ENCODE measurements at regions not wholly inside any gene's neighbourhood (a gene's known extent, or its start where the extent isn't known, plus 50 kb on each side); places are given as distances from the start of the nearest gene placed in this dataset.
"Not testable (repeated sequence)": the region's sequence is repeated elsewhere in the genome, so short reads cannot be mapped to it uniquely, and the experiment has no call there.

GRCh38 chr20:59490196-59491004 is 113.9 kb upstream of the PHACTR3 start:
- in situ Hi-C loops (cut with HindIII; ENCODE audit: low sequenced_read_pairs) = not testable (repeated sequence)

GRCh38 chr20:59491884-59492283 is 112.5 kb upstream of the PHACTR3 start:
- in situ Hi-C loops (cut with HindIII; ENCODE audit: low sequenced_read_pairs) = no loop called here

GRCh38 chr20:59493926-59494325 is 110.4 kb upstream of the PHACTR3 start:
- in situ Hi-C loops (cut with HindIII; ENCODE audit: low sequenced_read_pairs) = no loop called here

DNA sequence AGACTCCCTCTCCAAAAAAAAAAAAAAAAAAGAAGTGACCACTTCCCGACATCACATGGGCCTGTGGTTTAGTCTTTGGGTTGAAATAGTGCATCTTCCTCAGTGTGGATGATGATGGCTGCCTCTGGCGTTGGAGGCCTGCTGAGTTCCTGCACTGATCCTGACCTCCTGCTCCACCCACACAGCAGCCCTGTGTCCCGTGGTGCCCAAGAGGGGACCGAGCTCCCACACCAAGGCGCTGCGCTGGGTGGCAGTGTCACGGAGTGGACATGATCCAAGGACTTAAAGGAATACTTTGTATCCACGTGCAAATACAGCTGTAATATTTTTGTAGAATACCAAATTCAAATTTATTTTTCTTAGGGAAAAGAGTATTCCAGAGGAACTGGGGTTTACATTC is 109.2 kb upstream of the PHACTR3 start:
- in situ Hi-C loops (cut with HindIII; ENCODE audit: low sequenced_read_pairs) = no loop called here

DNA sequence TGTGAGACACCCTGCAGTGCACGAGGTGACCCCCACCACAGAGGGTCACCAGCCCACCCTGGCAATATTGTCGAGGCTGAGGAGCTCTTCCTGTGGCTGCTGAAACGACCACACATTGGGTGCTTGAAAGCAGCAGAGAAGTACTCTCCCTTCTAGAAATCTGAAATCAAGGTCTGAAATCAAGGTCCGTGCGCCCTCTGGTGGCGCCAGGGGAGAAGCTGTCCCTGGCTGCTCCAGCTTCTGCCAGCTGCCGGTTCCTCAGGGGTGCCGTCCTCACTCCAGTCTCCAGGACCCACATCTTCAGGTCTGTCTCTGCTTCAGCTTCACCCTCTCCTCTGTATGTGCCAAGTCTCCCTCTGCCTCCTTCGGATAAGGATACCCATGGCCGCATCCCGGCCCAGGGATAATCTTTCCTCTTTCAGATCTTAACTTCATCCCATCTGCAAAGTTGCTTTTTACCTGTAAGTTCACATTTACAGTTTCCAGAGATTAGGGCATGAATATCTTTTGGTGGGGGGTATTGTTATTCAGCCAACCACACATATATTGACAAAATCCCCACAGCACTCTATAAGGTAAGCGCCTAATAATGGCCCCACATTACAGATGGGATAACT is 108.3 kb upstream of the PHACTR3 start:
- in situ Hi-C loops (cut with HindIII; ENCODE audit: low sequenced_read_pairs) = no loop called here

DNA sequence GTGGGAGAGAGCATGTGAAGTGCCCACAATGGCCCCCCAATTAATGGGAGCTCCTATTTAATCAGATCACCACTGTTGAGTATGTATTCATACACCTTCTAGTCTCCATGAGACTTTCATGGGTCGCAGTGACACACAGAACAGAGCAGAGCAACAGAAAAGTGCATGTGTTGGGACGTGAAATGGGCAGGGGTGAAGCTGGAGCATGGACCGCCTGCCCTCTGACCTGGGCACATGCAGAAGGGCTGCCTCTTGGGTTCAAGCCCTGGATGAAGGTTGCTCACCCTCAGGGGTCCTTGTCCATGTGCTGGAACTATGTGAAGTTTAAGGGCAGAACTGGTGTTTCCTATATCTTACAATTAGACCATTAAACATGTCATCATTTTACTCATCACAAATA is 106.0 kb upstream of the PHACTR3 start:
- in situ Hi-C loops (cut with HindIII; ENCODE audit: low sequenced_read_pairs) = no loop called here

GRCh38 chr20:59499863-59500262 is 104.5 kb upstream of the PHACTR3 start:
- in situ Hi-C loops (cut with HindIII; ENCODE audit: low sequenced_read_pairs) = no loop called here

DNA sequence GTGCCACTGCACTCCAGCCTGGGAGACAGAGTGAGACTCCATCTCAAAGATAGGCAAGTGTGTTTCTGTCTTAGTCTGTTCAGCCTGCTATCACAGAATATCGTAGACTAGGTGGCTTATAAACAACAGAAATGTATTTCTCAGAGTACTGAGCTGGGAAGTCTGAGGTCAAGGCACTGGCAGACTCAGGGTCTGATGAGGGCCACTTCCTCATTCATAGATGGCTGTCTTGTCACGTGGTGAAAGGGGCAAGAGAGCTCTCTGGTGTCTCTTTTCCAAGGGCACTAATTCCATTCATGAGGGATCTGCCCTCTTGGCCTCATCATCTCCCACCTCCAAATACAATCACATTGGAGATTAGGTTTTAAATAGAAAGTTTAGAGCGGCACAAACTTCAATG is 95.6 kb upstream of the PHACTR3 start:
- in situ Hi-C loops (cut with HindIII; ENCODE audit: low sequenced_read_pairs) = no loop called here

- in situ Hi-C loops (cut with HindIII; ENCODE audit: low sequenced_read_pairs) = no loop called here
Observed at GRCh38 chr20:59512651-59513050, 91.7 kb upstream of the PHACTR3 start.

GRCh38 chr20:59514554-59514953 is 89.8 kb upstream of the PHACTR3 start:
- in situ Hi-C loops (cut with HindIII; ENCODE audit: low sequenced_read_pairs) = no loop called here

DNA sequence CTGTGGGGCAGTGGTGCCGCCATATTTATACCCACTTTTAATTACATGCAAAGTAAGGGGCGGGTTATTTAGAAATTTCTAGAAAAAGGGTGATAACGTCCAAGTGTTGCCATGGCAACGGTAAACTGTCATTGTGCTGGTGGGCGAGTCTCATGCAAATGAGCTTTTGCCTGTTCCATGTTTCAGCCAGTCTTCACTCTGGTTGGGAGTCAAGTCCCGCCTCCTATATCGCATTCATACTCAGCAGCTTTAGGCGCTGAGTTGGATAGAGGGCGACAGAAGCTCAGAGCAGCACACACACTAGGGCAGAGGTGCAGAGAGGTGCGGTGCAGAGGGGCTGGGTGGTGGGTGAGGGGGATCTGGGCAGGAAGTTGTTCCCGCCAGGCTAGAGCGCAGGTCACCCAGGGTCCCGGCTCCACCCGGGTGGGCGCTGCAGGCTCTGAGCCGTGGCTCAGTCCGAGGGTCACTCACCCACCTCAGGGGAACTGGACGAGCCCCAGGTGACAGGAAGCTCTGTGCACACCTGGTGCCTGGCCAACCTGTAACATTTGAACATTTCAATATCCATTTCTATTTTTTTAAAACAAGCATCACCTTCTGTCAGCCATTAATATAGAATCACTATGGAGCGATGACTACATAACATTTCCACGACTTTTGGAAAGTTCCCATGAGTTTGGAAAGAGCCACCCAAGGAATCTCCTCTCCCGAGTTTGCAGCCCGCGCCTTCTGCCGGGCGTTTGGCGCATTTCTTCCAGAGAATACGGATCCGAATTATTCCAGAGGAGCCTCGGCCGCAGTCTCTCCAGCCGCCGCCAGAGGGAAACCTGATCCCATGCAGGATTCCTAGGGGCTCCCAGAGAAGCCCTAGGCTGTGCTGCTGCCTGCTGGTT is 89.1 kb upstream of the PHACTR3 start:
- in situ Hi-C loops (cut with HindIII; ENCODE audit: low sequenced_read_pairs) = no loop called here

DNA sequence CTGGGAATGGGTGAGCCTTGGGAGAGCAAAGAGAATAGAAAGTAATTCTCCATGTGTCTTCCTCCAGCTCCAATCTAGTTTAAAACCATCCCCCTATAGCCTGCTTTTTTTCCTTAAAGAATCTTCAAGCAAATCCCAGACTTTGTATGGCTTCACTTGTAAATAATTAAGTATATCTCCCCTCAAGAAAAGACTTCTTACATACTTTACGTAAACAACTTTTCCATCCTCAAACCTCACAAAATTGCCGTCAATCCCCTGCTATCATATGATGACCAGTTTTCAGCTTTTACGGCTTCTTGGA is 88.5 kb upstream of the PHACTR3 start:
- in situ Hi-C loops (cut with HindIII; ENCODE audit: low sequenced_read_pairs) = no loop called here

DNA sequence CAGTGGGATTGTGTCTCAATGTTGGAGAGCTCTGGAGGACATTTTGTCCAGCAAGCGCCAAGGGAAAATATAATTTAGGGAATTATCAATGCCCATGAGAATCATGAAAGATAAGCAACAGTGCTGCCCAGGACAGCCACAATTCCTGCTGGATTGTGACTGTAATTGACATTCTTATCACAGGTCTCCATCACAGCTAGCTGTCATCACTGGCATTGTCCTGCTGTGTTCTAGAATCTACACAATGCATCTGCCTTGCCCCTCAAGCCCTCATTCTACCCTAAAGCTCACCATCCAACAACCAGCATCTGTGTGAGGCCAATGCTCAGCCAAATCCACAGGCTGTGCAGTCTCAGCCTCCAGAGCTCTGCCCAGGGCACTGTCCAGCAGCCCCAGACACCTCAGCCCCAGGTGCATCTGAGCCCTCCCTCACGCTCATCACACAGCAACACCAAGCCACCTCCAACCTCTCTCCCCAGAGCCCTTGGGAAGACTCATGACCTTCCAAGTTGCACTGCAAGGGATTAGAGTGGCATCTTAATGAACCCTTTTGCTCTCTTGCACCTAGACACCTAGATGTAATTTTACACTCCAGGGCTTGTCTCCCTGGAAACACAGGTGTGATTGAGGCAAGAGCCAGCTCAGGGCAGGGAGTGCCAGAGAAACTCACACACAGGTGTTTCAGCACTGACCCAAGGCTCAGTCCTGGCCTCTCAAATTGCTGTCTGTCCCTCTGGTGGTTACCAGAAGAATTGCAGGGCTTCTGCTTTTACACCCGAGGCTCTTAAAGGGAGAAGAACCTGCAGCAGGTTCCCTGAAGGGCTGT is 85.2 kb upstream of the PHACTR3 start:
- in situ Hi-C loops (cut with HindIII; ENCODE audit: low sequenced_read_pairs) = no loop called here

- in situ Hi-C loops (cut with HindIII; ENCODE audit: low sequenced_read_pairs) = no loop called here
Observed at GRCh38 chr20:59519707-59520014, 84.7 kb upstream of the PHACTR3 start.

GRCh38 chr20:59520814-59521213 is 83.5 kb upstream of the PHACTR3 start:
- in situ Hi-C loops (cut with HindIII; ENCODE audit: low sequenced_read_pairs) = no loop called here

DNA sequence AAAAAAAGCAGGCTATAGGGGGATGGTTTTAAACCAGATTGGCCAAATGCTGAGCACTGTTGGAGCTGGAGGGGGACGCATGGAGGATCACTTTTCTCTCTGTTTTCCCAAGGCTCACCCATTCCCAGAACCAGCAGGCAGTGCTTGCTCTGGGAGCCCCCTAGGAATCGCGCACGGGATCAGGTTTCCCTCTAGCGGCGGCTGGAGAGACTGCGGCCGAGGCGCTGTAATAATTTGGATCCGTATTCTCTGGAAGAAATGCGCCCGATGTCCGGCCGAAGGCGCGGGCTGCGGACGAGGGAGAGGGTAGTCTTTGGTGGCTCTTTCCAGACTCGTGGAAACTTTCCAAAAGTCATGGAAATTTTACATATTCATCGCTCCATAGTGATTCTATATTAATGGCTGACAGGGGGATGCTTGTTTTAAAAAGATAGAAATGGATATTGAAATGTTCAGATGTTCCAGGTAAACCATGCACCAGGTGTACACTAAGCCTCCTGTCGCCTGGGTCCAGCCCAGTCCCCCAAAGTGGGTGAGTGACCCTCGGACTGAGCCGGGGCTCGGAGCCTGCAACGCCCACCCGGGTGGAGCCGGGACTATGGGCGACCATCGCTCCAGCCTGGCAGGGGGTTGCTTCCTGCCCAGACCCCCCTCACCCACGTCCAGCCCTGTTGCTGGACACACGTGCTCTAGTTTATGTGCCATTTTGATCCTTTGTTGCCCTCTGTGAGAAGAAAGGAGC is 78.7 kb upstream of the PHACTR3 start:
- in situ Hi-C loops (cut with HindIII; ENCODE audit: low sequenced_read_pairs) = no loop called here

- in situ Hi-C loops (cut with HindIII; ENCODE audit: low sequenced_read_pairs) = no loop called here
Observed at GRCh38 chr20:59526242-59527225, 77.8 kb upstream of the PHACTR3 start.

GRCh38 chr20:59530782-59531181 is 73.6 kb upstream of the PHACTR3 start:
- in situ Hi-C loops (cut with HindIII; ENCODE audit: low sequenced_read_pairs) = no loop called here

- in situ Hi-C loops (cut with HindIII; ENCODE audit: low sequenced_read_pairs) = no loop called here
Observed at GRCh38 chr20:59537991-59538390, 66.3 kb upstream of the PHACTR3 start.
